PFSK-1 (cell line): ENCODE measurements at regions not wholly inside any gene's neighbourhood (a gene's known extent, or its start where the extent isn't known, plus 50 kb on each side); places are given as distances from the start of the nearest gene placed in this dataset.

Source experiments
- FOXP2 ChIP-seq: optimal IDR thresholded peaks from 2 replicates; pipeline ENCODE3; 2011; ENCODE audit warnings: borderline replicate concordance, control low read depth, inconsistent platforms; ENCODE audit not compliant: insufficient read depth; ENCODE audit errors: extremely low read length, extremely low read depth
- POLR2AphosphoS5 ChIP-seq: IDR thresholded peaks from 2 replicates; pipeline ENCODE4 v1.6.1; 2012; ENCODE audit warnings: low read depth, mild to moderate bottlenecking, control low read depth, low read length, moderate library complexity
- REST ChIP-seq, 2 experiments: IDR thresholded peaks; 2 replicates each; pipeline versions ENCODE4 v1.6.1 to v1.8.0; 2011 to 2012; ENCODE audit warnings: low read depth in 2 of 2, low read length in 2 of 2, control low read depth in 1 of 2, inconsistent platforms in 1 of 2, mild to moderate bottlenecking in 1 of 2, moderate library complexity in 1 of 2; ENCODE audit not compliant: insufficient read depth in 1 of 2
- SIN3A ChIP-seq: IDR thresholded peaks from 2 replicates; pipeline ENCODE4 v1.6.1; 2012; ENCODE audit warnings: mild to moderate bottlenecking, low read length, moderate library complexity, borderline replicate concordance; ENCODE audit not compliant: insufficient read depth
- TAF1 ChIP-seq: IDR thresholded peaks from 2 replicates; pipeline ENCODE4 v1.6.1; 2012; ENCODE audit warnings: low read length, control low read depth, borderline replicate concordance; ENCODE audit not compliant: insufficient read depth

- no peak for TF ChIP-seq FOXP2
- no peak for TF ChIP-seq REST (IDR thresholded peaks at IDR 0.05; ENCODE audit: insufficient read depth in 1 of 2, low read depth in 2 of 2, low read length in 2 of 2)
- TF ChIP-seq POLR2AphosphoS5, result no peak
- TF ChIP-seq TAF1, result no peak
- no peak for TF ChIP-seq SIN3A
Measured at GRCh38 chr2:220450846-220451245, 823.4 kb downstream of the SLC4A3 start.

GRCh38 chr2:220451438-220451837, 824.0 kb downstream of the SLC4A3 start:
- TF ChIP-seq REST (IDR thresholded peaks at IDR 0.05; ENCODE audit: insufficient read depth in 1 of 2, low read depth in 2 of 2, low read length in 2 of 2) (no peak), TAF1 (no peak), FOXP2 (no peak), POLR2AphosphoS5 (no peak), SIN3A (no peak)

GRCh38 chr2:220452561-220452960, 825.1 kb downstream of the SLC4A3 start:
- TF ChIP-seq FOXP2 (no peak), POLR2AphosphoS5 (no peak), TAF1 (no peak)

GRCh38 chr2:220455351-220455990, 828.0 kb downstream of the SLC4A3 start:
- no peak for TF ChIP-seq POLR2AphosphoS5
- TF ChIP-seq TAF1, result no peak

GRCh38 chr2:220458051-220458450, 830.6 kb downstream of the SLC4A3 start:
- no peak for TF ChIP-seq SIN3A
- no peak for TF ChIP-seq FOXP2
- TF ChIP-seq TAF1, result no peak
- TF ChIP-seq POLR2AphosphoS5, result no peak
- no peak for TF ChIP-seq REST (IDR thresholded peaks at IDR 0.05; ENCODE audit: insufficient read depth in 1 of 2, low read depth in 2 of 2, low read length in 2 of 2)

- TF ChIP-seq FOXP2 (no peak), TAF1 (no peak), POLR2AphosphoS5 (no peak), SIN3A (no peak), REST (IDR thresholded peaks at IDR 0.05; ENCODE audit: insufficient read depth in 1 of 2, low read depth in 2 of 2, low read length in 2 of 2) (no peak)
Measured at GRCh38 chr2:220460257-220460985, 833.0 kb downstream of the SLC4A3 start.
